Hypothalamus (tissue), 51 donors: ENCODE measurements at regions not wholly inside any gene's neighbourhood (a gene's known extent, or its start where the extent isn't known, plus 50 kb on each side); places are given as distances from the start of the nearest gene placed in this dataset.

Source experiments
- DNase-seq, 51 donors: peaks; one replicate each; lab custom pipeline; 2025; lab: John Stamatoyannopoulos, UW

GRCh38 chr5:155068616-155069100 is 55.1 kb downstream of the KIF4B start:
- no peak for DNase-seq

GRCh38 chr5:155069961-155070360 is 56.4 kb downstream of the KIF4B start:
- no peak for DNase-seq

- DNase-seq, result no peak
These were observed 57.2 kb downstream of the KIF4B start for GRCh38 chr5:155070781-155071180.

GRCh38 chr5:155076379-155076778 is 62.8 kb downstream of the KIF4B start:
- no peak for DNase-seq

- DNase-seq, result no peak
These were observed 66.1 kb downstream of the KIF4B start for GRCh38 chr5:155079698-155080097.

GRCh38 chr5:155080721-155081120 is 67.2 kb downstream of the KIF4B start:
- no peak for DNase-seq

- DNase-seq, result no peak
These were observed 68.1 kb downstream of the KIF4B start for GRCh38 chr5:155081618-155082017.

- DNase-seq, result peak in 1 of 51 donors; percentile 5
These were observed 68.8 kb downstream of the KIF4B start for GRCh38 chr5:155082401-155082800.

GRCh38 chr5:155085282-155085989 is 71.9 kb downstream of the KIF4B start:
- peak in 2 of 51 donors; percentile 13 to 20 for DNase-seq

GRCh38 chr5:155087036-155087435 is 73.5 kb downstream of the KIF4B start:
- DNase-seq, result no peak

GRCh38 chr5:155088811-155089210 is 75.3 kb downstream of the KIF4B start:
- no peak for DNase-seq

GRCh38 chr5:155089643-155090042 is 76.1 kb downstream of the KIF4B start:
- DNase-seq, result no peak

- no peak for DNase-seq
These were observed 77.6 kb downstream of the KIF4B start for GRCh38 chr5:155091063-155091648.

- DNase-seq, result no peak
These were observed 78.5 kb downstream of the KIF4B start for GRCh38 chr5:155091768-155092717.

GRCh38 chr5:155094455-155094854 is 80.9 kb downstream of the KIF4B start:
- no peak for DNase-seq

- no peak for DNase-seq
These were observed 84.4 kb downstream of the KIF4B start for GRCh38 chr5:155097995-155098394.

GRCh38 chr5:155098433-155098832 is 84.9 kb downstream of the KIF4B start:
- DNase-seq, result no peak

- DNase-seq, result no peak
These were observed 88.1 kb downstream of the KIF4B start for GRCh38 chr5:155101697-155102096.

- peak in 1 of 51 donors; percentile 6 for DNase-seq
These were observed 89.6 kb downstream of the KIF4B start for GRCh38 chr5:155103146-155103545.

- no peak for DNase-seq
These were observed 90.9 kb downstream of the KIF4B start for GRCh38 chr5:155104441-155104840.

- no peak for DNase-seq
These were observed 92.7 kb downstream of the KIF4B start for GRCh38 chr5:155106221-155106620.
